ENCODE measurements at regions not wholly inside any gene's neighbourhood (a gene's known extent, or its start where the extent isn't known, plus 50 kb on each side); places are given as distances from the start of the nearest gene placed in this dataset.
A peak's percentile ranks its signal among the peaks of the same experiment; 100 is the strongest.

DNA sequence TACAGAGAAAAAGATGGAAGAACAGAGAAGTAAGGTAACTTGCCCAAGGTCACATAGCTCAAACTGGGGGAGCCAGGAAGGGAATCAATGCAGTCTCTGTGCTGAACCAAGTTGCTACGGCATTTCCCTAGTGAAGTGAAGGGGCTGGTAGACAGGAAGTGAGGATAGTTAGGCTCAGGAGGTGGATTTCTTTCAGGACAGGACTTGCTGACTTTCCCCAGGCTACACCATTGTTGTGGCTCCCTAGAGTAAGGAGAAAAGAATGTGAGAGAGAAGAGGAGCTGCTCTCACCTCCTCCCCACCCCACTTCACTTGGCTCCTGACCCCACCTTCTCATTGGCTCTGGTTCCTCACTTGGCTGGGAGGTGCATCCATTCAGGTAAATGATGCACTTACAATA is 316.9 kb downstream of the INHBA start:
- H3K27ac ChIP-seq (ENCODE audit: low read depth, low read length) = no peak overlapping the region
- WGBS, 2 experiments (ENCODE audit: insufficient coverage in 1 of 2, insufficient read length in 1 of 2) = 74% methylated on average over 1 of the region's 1 CpG; no CpG with 5 or more reads in 1 of the 2 experiments
- Mint-ChIP-seq H3K36me3 (ENCODE audit: low read depth) (no peaks in the 10 kb centered on the region), H3K9me3 (no peaks in the 10 kb centered on the region), H3K27me3 (ENCODE audit: insufficient read depth) (no peaks in the 10 kb centered on the region), H3K27ac (peak overlapping the region; percentile 89), H3K4me1 (peaks cover 22% of the 10 kb centered on the region), H3K4me3 (no peak overlapping the region)
- no peak overlapping the region for H3K4me3 ChIP-seq (ENCODE audit: low read length)
- DNase-seq = peak; percentile 62
- no peaks in the 10 kb centered on the region for H3K9me3 ChIP-seq (ENCODE audit: control insufficient read depth, low read length)
- no peaks in the 10 kb centered on the region for H3K27me3 ChIP-seq (ENCODE audit: control insufficient read depth, insufficient read depth, low read length, poor library complexity, severe bottlenecking)
- no peaks in the 10 kb centered on the region for H3K36me3 ChIP-seq (ENCODE audit: control insufficient read depth, insufficient read depth, low read length)
- no peak for TF ChIP-seq CTCF (conservative IDR thresholded peaks at IDR 0.05)
- no peak overlapping the region for H3K9ac ChIP-seq (ENCODE audit: extremely low read depth, low read length, poor library complexity, severe bottlenecking)
- H3K4me1 ChIP-seq (ENCODE audit: control insufficient read depth, insufficient read depth, low read length) = peaks cover 2% of the 10 kb centered on the region

DNA sequence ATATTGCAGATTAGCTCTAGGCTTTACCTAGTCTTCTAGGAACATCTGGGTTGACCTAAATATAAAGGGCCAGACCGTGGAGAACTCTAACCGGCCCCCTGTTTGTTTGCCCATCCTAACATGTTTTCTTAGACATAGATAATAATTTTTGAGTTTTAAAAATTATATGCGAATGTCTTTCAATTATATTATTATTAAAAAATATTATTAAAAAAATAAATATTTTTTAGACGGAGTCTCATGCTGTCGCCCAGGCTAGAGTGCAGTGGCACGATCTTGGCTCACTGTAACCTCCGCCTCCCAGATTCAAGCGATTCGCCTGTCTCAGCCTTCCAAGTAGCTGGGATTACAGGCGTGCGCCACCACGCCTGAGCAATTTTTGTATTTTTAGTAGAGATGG is 318.5 kb downstream of the INHBA start:
- H3K4me3 ChIP-seq (ENCODE audit: low read length) = no peak overlapping the region
- Mint-ChIP-seq H3K9me3 (no peaks in the 10 kb centered on the region), H3K27me3 (ENCODE audit: insufficient read depth) (no peaks in the 10 kb centered on the region), H3K4me1 (peaks cover 22% of the 10 kb centered on the region), H3K36me3 (ENCODE audit: low read depth) (no peaks in the 10 kb centered on the region), H3K27ac (no peak overlapping the region), H3K4me3 (no peak overlapping the region)
- no peak overlapping the region for H3K9ac ChIP-seq (ENCODE audit: extremely low read depth, low read length, poor library complexity, severe bottlenecking)
- WGBS, 2 experiments (ENCODE audit: insufficient coverage in 1 of 2, insufficient read length in 1 of 2) = 85 to 91% methylated on average over 8 to 11 of the region's 12 CpGs
- no peak overlapping the region for H3K27ac ChIP-seq (ENCODE audit: low read depth, low read length)
- TF ChIP-seq CTCF (conservative IDR thresholded peaks at IDR 0.05) = no peak
- H3K4me1 ChIP-seq (ENCODE audit: control insufficient read depth, insufficient read depth, low read length) = peaks cover 2% of the 10 kb centered on the region
- H3K27me3 ChIP-seq (ENCODE audit: control insufficient read depth, insufficient read depth, low read length, poor library complexity, severe bottlenecking) = no peaks in the 10 kb centered on the region
- H3K36me3 ChIP-seq (ENCODE audit: control insufficient read depth, insufficient read depth, low read length) = no peaks in the 10 kb centered on the region
- H3K9me3 ChIP-seq (ENCODE audit: control insufficient read depth, low read length) = no peaks in the 10 kb centered on the region
- DNase-seq = no peak

DNA sequence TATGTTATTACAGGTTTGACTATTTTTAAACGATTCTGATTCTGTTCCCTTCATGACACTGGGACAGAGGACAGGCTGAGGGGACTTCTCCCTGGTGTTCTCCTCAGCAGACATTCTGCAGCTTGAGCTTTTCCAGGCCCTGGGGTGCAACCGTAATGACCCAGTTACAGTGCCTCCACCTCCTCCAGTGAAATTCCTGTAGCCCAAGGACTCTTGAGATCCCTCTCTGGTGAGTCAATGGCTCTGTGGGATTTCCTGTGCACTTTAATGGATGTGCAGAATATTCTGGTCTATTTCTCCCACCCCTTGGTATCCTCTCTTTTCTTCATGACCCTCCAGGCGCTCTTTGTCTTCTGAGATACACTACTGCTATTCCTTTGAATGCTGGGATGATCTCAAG is 319.3 kb downstream of the INHBA start:
- H3K4me1 ChIP-seq (ENCODE audit: control insufficient read depth, insufficient read depth, low read length) = peaks cover 2% of the 10 kb centered on the region
- no peaks in the 10 kb centered on the region for H3K36me3 ChIP-seq (ENCODE audit: control insufficient read depth, insufficient read depth, low read length)
- DNase-seq = no peak
- Mint-ChIP-seq H3K4me3 (no peak overlapping the region), H3K27me3 (ENCODE audit: insufficient read depth) (peaks cover 1% of the 10 kb centered on the region), H3K9me3 (no peaks in the 10 kb centered on the region), H3K36me3 (ENCODE audit: low read depth) (no peaks in the 10 kb centered on the region), H3K4me1 (peaks cover 22% of the 10 kb centered on the region), H3K27ac (no peak overlapping the region)
- no peak overlapping the region for H3K9ac ChIP-seq (ENCODE audit: extremely low read depth, low read length, poor library complexity, severe bottlenecking)
- no peak overlapping the region for H3K27ac ChIP-seq (ENCODE audit: low read depth, low read length)
- TF ChIP-seq CTCF (conservative IDR thresholded peaks at IDR 0.05) = no peak
- H3K9me3 ChIP-seq (ENCODE audit: control insufficient read depth, low read length) = no peaks in the 10 kb centered on the region
- WGBS, 2 experiments (ENCODE audit: insufficient coverage in 1 of 2, insufficient read length in 1 of 2) = 72 to 89% methylated on average over 2 to 3 of the region's 3 CpGs
- peaks cover 5% of the 10 kb centered on the region for H3K27me3 ChIP-seq (ENCODE audit: control insufficient read depth, insufficient read depth, low read length, poor library complexity, severe bottlenecking)
- no peak overlapping the region for H3K4me3 ChIP-seq (ENCODE audit: low read length)
